ENCODE measurements at regions not wholly inside any gene's neighbourhood (a gene's known extent, or its start where the extent isn't known, plus 50 kb on each side); places are given as distances from the start of the nearest gene placed in this dataset.

GRCh38 chr17:77291591-77292386, 151.0 kb downstream of the SEC14L1 start:
- TF ChIP-seq TAF1 (IDR thresholded peaks at IDR 0.05; ENCODE audit: control insufficient read depth, extremely low read depth, insufficient read depth, low read length, severe bottlenecking) = no peak
- TF ChIP-seq, protein P1, sequence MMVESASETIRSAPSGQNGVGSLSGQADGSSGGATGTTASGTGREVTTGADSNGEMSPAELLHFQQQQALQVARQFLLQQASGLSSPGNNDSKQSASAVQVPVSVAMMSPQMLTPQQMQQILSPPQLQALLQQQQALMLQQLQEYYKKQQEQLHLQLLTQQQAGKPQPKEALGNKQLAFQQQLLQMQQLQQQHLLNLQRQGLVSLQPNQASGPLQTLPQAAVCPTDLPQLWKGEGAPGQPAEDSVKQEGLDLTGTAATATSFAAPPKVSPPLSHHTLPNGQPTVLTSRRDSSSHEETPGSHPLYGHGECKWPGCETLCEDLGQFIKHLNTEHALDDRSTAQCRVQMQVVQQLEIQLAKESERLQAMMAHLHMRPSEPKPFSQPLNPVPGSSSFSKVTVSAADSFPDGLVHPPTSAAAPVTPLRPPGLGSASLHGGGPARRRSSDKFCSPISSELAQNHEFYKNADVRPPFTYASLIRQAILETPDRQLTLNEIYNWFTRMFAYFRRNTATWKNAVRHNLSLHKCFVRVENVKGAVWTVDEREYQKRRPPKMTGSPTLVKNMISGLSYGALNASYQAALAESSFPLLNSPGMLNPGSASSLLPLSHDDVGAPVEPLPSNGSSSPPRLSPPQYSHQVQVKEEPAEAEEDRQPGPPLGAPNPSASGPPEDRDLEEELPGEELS (CRISPR knock-in tag; IDR thresholded peaks at IDR 0.05; ENCODE audit: borderline replicate concordance) = no peak
- no peak for TF ChIP-seq NKRF (IDR thresholded peaks at IDR 0.05; ENCODE audit: borderline replicate concordance)
- no peak for TF ChIP-seq POLR2A (conservative IDR thresholded peaks at IDR 0.05)
- no peak for TF ChIP-seq RERE (CRISPR knock-in tag; IDR thresholded peaks at IDR 0.05; ENCODE audit: borderline replicate concordance)
- TF ChIP-seq, protein P2, sequence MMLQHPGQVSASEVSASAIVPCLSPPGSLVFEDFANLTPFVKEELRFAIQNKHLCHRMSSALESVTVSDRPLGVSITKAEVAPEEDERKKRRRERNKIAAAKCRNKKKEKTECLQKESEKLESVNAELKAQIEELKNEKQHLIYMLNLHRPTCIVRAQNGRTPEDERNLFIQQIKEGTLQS (IDR thresholded peaks at IDR 0.05) = no peak
- TF ChIP-seq, protein P2 (CRISPR knock-in tag; conservative IDR thresholded peaks at IDR 0.05) = no peak
- no peak for TF ChIP-seq ZNF274 (IDR thresholded peaks at IDR 0.05; ENCODE audit: borderline replicate concordance, low read depth, low read length)
- no peak for TF ChIP-seq RBM39 (optimal IDR thresholded peaks at IDR 0.05; ENCODE audit: low read depth, low read length)
- no peak for TF ChIP-seq SP1 (CRISPR knock-in tag; IDR thresholded peaks at IDR 0.05)
